A549 (cell line): ENCODE measurements at regions not wholly inside any gene's neighbourhood (a gene's known extent, or its start where the extent isn't known, plus 50 kb on each side); places are given as distances from the start of the nearest gene placed in this dataset.

Experiments used
- ATAC-seq, 2 experiments: fragments of 200-7000 bp in 1 of 2; fragments of >200 bp in 1 of 2; cut with Nextera tagmentation in 1 of 2; cut with Tn5 transposase in 1 of 2; 3 replicates each; pipeline versions ENCODE4 v1.8.0 to v1.9.1; 2018 to 2020; ENCODE audit warnings: mild to moderate bottlenecking in 1 of 2, moderate library complexity in 1 of 2
- CTCF ChIA-PET: fragments of 300-600 bp; sonication (Branson Sonifier 250); formaldehyde crosslinking; extraction: SDS; loops from one replicate; lab custom pipeline; 2021; ENCODE audit warnings: antibody characterized with exemption, inconsistent platforms; lab: Yijun Ruan, JAX
- POLR2A ChIA-PET: fragments of 350-600 bp; formaldehyde crosslinking; extraction: SDS; loops from one replicate; lab custom pipeline; 2021; ENCODE audit warnings: antibody characterized with exemption, inconsistent platforms; lab: Yijun Ruan, JAX
- DNase-seq, 2 experiments: peaks; one replicate each; pipeline versions ENCODE4 v3.0.0 to v3.0.0-alpha.2; 2011 to 2016; ENCODE audit warnings: low read depth in 1 of 2, low spot score in 1 of 2
- FAIRE-seq: peaks from 2 replicates; lab custom pipeline; 2011; peaks lifted over from hg19 to GRCh38; lab: Jason Lieb, UNC
- H3K27ac ChIP-seq, 2 experiments: fragments of >200 bp; sonication (Bioruptor Twin); formaldehyde crosslinking; 3 replicates each; pipeline ENCODE4 v1.5.1; 2016 to 2017
- H3K4me1 ChIP-seq: fragments of >200 bp; sonication (Bioruptor Twin); formaldehyde crosslinking; 3 replicates; pipeline ENCODE4 v1.6.1; 2016
- H3K4me2 ChIP-seq: fragments of >200 bp; sonication (Bioruptor Twin); formaldehyde crosslinking; 3 replicates; pipeline ENCODE4 v1.6.1; 2016
- H3K4me3 ChIP-seq: fragments of >200 bp; sonication (Bioruptor Twin); formaldehyde crosslinking; 3 replicates; pipeline ENCODE4 v1.5.1; 2016
- H3K9me3 ChIP-seq: fragments of >200 bp; sonication (Bioruptor Twin); formaldehyde crosslinking; 3 replicates; pipeline ENCODE4 v1.6.1; 2016
- ATOH8 ChIP-seq: fragments of 250-450 bp; sonication (Bioruptor Pico); IDR thresholded peaks from 2 replicates; pipeline ENCODE4 v1.5.0; 2020; ENCODE audit warnings: low read depth, mild to moderate bottlenecking, moderate library complexity
- CBX2 ChIP-seq: fragments of 200-600 bp; sonication (generic); IDR thresholded peaks from 2 replicates; pipeline ENCODE4 v1.6.1; 2016; ENCODE audit warnings: low read depth, mild to moderate bottlenecking, borderline replicate concordance
- EHMT2 ChIP-seq: fragments of 200-600 bp; sonication (generic); IDR thresholded peaks from 2 replicates; pipeline ENCODE4 v1.6.1; 2016; ENCODE audit warnings: antibody characterized with exemption, low read depth, mild to moderate bottlenecking, moderate library complexity
- ESRRA ChIP-seq: fragments of 150-350 bp; IDR thresholded peaks from 2 replicates; pipeline ENCODE4 v1.6.1; 2014; ENCODE audit warnings: mild to moderate bottlenecking, low read length, borderline replicate concordance
- FOXS1 ChIP-seq: fragments of 250-450 bp; sonication (Bioruptor Pico); IDR thresholded peaks from 2 replicates; pipeline ENCODE4 v1.5.0; 2020; ENCODE audit warnings: mild to moderate bottlenecking, moderate library complexity
- HDAC2 ChIP-seq: fragments of 200-600 bp; sonication (generic); IDR thresholded peaks from 2 replicates; pipeline ENCODE4 v1.6.1; 2016
- JUN ChIP-seq, 2 experiments: fragments of >200 bp; sonication (Bioruptor Twin); formaldehyde crosslinking; IDR thresholded peaks; 2 replicates in 1 of 2; 3 replicates in 1 of 2; pipeline ENCODE4 v1.6.1; 2016 to 2017
- JUNB ChIP-seq: fragments of >200 bp; sonication (Bioruptor Twin); formaldehyde crosslinking; IDR thresholded peaks from 2 replicates; pipeline ENCODE4 v1.6.1; 2016
- MAZ ChIP-seq: fragments of 150-350 bp; IDR thresholded peaks from 2 replicates; pipeline ENCODE4 v1.6.1; 2014; ENCODE audit warnings: antibody characterized with exemption, low read depth, low read length, borderline replicate concordance
- POLR2AphosphoS2 ChIP-seq: conservative IDR thresholded peaks from 2 replicates; pipeline ENCODE4 v1.6.1; 2012; ENCODE audit warnings: low read length, improper control_type of control experiment, inconsistent platforms
- RAD21 ChIP-seq, 2 experiments: fragments of >200 bp in 1 of 2; sonication (Bioruptor Twin) in 1 of 2; formaldehyde crosslinking in 1 of 2; IDR thresholded peaks in 1 of 2; conservative IDR thresholded peaks in 1 of 2; 2 replicates in 1 of 2; 3 replicates in 1 of 2; pipeline ENCODE4 v1.6.1; 2012 to 2018; ENCODE audit warnings: inconsistent platforms in 1 of 2
- TFCP2L1 ChIP-seq: fragments of 250-450 bp; sonication (Bioruptor Pico); IDR thresholded peaks from 2 replicates; pipeline ENCODE4 v1.5.0; 2021; ENCODE audit warnings: mild to moderate bottlenecking
- USF2 ChIP-seq: fragments of 450-650 bp; IDR thresholded peaks from 2 replicates; pipeline ENCODE4 v1.6.1; 2014; ENCODE audit warnings: antibody characterized with exemption
- ZNF302 ChIP-seq: fragments of 250-450 bp; sonication (Bioruptor Pico); IDR thresholded peaks from 2 replicates; pipeline ENCODE4 v1.9.0; 2021; ENCODE audit warnings: inconsistent platforms, mild to moderate bottlenecking, moderate library complexity
- WGBS: methylation state at CpG from one replicate; pipeline ENCODE4 v1.1.6; 2017; ENCODE audit errors: missing lambda C conversion rate; 5-methylcytosine and 5-hydroxymethylcytosine counted together
- TF ChIP-seq, protein P1 (sequence below): IDR thresholded peaks from 2 replicates; pipeline ENCODE4 v1.6.1; 2012
- TF ChIP-seq, protein P2 (sequence below): fragments of >200 bp; sonication (Bioruptor Twin); formaldehyde crosslinking; IDR thresholded peaks from 3 replicates; pipeline ENCODE4 v1.5.1; 2016

- ChIA-PET CTCF (interaction anchor here (0.6 kb wide), 1 partner anchor 35 kb away, joined by 3 read pairs; no protein-coding TSS in a partner anchor), POLR2A (no interaction called here)
- FAIRE-seq (no peak), DNase-seq (no peak), ATAC-seq (no peak)
- Histone ChIP-seq H3K4me1 (no peaks in the 10 kb centered on the region), H3K4me3 (no peak overlapping the region), H3K4me2 (no peak overlapping the region), H3K27ac (no peak overlapping the region), H3K9me3 (no peaks in the 10 kb centered on the region)
- WGBS: 43% methylated on average over 16 of the region's 17 CpGs
- TF ChIP-seq MAZ (no peak), EHMT2 (no peak), JUNB (no peak), USF2 (no peak), TFCP2L1 (CRISPR knock-in tag) (no peak), CBX2 (no peak), ESRRA (no peak)
- TF ChIP-seq, protein P1, sequence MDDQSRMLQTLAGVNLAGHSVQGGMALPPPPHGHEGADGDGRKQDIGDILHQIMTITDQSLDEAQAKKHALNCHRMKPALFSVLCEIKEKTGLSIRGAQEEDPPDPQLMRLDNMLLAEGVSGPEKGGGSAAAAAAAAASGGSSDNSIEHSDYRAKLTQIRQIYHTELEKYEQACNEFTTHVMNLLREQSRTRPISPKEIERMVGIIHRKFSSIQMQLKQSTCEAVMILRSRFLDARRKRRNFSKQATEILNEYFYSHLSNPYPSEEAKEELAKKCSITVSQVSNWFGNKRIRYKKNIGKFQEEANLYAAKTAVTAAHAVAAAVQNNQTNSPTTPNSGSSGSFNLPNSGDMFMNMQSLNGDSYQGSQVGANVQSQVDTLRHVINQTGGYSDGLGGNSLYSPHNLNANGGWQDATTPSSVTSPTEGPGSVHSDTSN: no peak
Observed at GRCh38 chr5:1938310-1939000, 55.7 kb upstream of the IRX4 start.

- no peak for DNase-seq
- Histone ChIP-seq H3K4me3 (no peak overlapping the region), H3K4me2 (no peak overlapping the region), H3K4me1 (no peaks in the 10 kb centered on the region), H3K27ac (no peak overlapping the region), H3K9me3 (no peaks in the 10 kb centered on the region)
- ATAC-seq: no peak
- no peak for FAIRE-seq
- CTCF ChIA-PET: no interaction called here
- TF ChIP-seq ATOH8: no peak
- no peak for TF ChIP-seq JUN (IDR thresholded peaks at IDR 0.05)
- TF ChIP-seq HDAC2: no peak
- TF ChIP-seq RAD21 (conservative IDR thresholded peaks at IDR 0.05 in 1 of 2, IDR thresholded peaks at IDR 0.05 in 1 of 2): no peak
- TF ChIP-seq FOXS1 (CRISPR knock-in tag): no peak
- TF ChIP-seq, protein P2, sequence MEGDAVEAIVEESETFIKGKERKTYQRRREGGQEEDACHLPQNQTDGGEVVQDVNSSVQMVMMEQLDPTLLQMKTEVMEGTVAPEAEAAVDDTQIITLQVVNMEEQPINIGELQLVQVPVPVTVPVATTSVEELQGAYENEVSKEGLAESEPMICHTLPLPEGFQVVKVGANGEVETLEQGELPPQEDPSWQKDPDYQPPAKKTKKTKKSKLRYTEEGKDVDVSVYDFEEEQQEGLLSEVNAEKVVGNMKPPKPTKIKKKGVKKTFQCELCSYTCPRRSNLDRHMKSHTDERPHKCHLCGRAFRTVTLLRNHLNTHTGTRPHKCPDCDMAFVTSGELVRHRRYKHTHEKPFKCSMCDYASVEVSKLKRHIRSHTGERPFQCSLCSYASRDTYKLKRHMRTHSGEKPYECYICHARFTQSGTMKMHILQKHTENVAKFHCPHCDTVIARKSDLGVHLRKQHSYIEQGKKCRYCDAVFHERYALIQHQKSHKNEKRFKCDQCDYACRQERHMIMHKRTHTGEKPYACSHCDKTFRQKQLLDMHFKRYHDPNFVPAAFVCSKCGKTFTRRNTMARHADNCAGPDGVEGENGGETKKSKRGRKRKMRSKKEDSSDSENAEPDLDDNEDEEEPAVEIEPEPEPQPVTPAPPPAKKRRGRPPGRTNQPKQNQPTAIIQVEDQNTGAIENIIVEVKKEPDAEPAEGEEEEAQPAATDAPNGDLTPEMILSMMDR: no peak
- WGBS: 41% methylated on average over 11 of the region's 12 CpGs
- POLR2A ChIA-PET: no interaction called here
Observed at GRCh38 chr5:1937590-1937989, 54.9 kb upstream of the IRX4 start.

GRCh38 chr5:1936901-1937300, 54.2 kb upstream of the IRX4 start:
- TF ChIP-seq ZNF302 (CRISPR knock-in tag): no peak
- no peak for TF ChIP-seq ESRRA
- no peak for TF ChIP-seq POLR2AphosphoS2
- no peak overlapping the region for H3K4me2 ChIP-seq
- 55% methylated on average over 5 of the region's 5 CpGs for WGBS
- H3K9me3 ChIP-seq: no peaks in the 10 kb centered on the region
- ChIA-PET CTCF (no interaction called here), POLR2A (no interaction called here)
- H3K4me3 ChIP-seq: no peak overlapping the region
- H3K4me1 ChIP-seq: no peaks in the 10 kb centered on the region
- DNase-seq: no peak
- FAIRE-seq: no peak
- ATAC-seq: no peak
- no peak overlapping the region for H3K27ac ChIP-seq
